ENCODE measurements at regions not wholly inside any gene's neighbourhood (a gene's known extent, or its start where the extent isn't known, plus 50 kb on each side); places are given as distances from the start of the nearest gene placed in this dataset.

DNA sequence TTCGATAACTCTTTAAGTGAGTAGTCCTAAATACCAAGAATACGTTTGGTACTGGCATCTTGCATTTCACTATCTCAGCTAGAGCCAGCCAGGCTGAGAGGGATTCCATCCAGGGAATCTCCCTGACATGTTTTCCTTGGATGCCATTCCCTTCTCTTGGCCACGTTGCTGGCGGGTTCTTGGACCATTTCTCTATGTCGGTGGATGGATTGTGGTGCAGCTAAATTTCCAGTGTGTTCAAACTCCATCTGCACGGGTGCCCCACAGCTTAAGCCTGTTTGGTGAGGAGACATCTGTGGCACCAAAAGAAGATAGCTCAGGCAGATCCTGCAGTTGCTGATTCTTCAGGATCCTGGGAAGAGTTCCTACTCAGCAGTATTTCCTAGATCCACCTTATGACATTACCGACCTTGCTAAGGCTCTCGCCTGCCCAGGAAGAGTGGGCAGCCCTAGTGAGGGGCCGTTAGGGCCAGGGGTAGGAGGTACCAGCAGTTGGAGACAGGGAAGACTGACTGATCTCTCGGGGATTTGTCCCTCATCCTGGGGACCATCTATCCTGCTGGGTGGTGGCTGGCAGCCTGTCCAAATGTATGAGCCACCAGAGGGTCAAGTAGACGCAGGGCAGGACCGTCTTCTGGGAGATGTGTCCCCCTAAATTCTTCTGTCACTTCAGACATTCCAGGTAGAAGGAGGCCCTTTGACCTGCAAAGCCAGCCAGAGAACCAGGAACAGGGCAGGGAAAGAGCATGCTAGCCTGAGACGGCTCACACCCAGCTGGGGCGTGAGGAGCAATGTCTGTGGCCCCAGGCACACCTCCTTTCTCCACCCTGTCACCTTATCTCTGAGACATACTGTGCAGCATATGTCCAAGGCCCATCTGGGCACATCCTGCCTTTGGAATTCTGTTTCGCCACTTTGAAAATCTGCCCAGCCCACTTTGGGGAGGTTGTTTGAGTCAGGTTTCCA, 72.6 kb upstream of the CAPRIN2 start:
- no peak for DNase-seq (ENCODE audit: low spot score)

DNA sequence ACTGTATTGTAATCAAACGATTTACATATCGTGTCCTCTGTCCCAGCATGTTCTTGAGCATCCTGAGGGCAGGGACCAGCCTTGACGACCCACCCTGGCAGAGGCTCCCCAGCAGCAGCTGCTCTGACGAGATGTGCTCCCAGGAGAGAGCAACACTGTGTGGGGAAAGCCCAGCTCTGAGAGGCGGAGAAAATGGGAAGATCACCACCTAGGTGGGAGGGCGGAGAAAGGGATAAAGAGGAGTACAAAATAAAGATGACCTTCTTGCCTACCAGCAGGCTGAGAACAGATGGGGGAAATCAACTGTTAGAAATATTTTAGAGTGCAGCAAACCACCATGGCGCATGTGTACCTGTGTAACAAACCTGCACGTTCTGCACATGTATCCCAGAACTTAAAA, 71.5 kb upstream of the CAPRIN2 start:
- no peak for DNase-seq (ENCODE audit: low spot score)

- DNase-seq (ENCODE audit: low spot score): no peak
Measured at GRCh38 chr12:30825341-30825740, 70.6 kb upstream of the CAPRIN2 start.

DNA sequence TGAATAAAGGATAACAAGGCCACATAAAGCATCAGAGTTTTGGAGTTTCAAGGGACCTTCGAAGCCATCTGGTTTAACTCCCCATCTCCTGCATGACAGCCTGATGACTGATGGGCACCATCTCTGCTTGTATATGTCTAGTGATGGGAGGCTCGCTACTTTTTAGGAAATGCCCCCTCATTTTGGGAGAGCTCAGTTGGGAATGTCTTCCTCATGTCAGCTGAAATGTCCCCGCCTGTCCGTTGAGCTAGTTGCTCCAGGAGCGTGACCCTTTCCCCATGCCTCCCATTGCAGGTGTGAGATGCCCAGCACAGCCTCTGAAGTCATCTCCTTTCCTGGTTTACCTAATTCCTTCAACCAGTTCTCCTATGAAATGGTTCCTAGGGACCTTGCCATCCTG, 69.6 kb upstream of the CAPRIN2 start:
- no peak for DNase-seq (ENCODE audit: low spot score)

- DNase-seq (ENCODE audit: low spot score): no peak
Measured at GRCh38 chr12:30823764-30824163, 69.0 kb upstream of the CAPRIN2 start.

DNA sequence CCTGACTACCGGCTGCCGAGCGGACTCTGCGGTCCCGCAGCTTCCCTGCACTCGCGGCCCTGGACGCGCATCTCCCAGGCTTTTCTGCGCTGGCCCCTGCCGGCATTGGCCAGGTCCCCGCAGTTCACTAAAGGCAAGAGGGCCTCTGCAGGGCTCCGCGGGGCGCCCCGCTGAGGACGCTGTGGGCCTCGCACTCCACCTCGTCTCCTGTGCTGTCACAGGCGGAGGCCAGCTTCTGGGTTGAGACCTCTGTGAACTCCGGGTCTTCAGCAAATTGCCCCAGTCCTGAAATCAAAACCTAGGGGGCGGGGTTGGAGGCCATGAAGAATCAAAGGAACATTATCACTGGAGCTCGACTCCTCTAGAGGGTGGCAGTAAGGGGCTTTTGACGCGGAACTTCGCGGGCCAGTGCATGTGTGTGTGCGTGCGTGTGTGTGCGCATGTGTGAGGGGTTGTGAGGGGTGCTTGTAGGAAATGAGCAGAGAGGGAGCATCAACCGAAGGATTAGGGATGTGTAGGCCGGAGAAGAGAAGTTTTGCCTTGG, 68.5 kb upstream of the CAPRIN2 start:
- DNase-seq (ENCODE audit: low spot score): peak; percentile 8

DNA sequence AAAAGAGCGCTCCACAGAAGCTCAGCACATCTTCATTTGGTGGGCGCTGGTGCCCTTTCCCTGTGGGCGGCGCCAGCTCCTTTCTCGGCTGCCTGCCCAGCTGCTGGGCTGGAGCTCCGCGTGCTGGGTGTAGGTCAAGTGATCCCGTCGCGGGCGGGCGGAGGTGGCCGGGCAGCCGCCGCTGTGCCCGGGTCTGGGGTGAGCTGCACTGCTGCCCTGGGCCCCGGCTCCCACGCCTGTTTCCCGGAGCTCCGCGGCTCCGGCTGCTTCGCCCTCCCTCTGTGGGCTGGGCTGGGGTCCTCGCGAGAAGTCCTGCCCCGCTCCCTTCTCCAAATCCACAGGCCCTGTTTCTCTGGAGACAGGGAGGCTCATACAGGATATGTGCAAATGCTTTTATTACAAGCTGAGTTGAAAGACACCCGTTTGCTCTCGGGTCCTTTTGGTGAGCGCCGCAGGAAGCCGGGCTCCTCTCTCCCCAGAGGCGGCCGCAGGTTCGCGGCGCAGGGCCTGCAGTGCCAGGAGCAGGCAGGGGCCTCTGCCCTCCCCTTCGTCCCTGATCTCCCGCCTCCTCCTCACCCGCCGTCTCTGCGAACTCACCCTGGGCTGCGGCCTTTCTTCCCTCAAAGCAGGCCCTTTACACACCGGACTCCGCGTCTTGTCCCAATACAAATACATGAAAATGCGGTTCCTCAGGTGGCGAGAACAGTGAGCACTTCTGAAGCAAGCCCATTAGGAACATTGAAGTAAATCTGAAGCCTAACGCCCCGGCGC, 67.8 kb upstream of the CAPRIN2 start:
- DNase-seq (ENCODE audit: low spot score): peak; percentile 1

DNA sequence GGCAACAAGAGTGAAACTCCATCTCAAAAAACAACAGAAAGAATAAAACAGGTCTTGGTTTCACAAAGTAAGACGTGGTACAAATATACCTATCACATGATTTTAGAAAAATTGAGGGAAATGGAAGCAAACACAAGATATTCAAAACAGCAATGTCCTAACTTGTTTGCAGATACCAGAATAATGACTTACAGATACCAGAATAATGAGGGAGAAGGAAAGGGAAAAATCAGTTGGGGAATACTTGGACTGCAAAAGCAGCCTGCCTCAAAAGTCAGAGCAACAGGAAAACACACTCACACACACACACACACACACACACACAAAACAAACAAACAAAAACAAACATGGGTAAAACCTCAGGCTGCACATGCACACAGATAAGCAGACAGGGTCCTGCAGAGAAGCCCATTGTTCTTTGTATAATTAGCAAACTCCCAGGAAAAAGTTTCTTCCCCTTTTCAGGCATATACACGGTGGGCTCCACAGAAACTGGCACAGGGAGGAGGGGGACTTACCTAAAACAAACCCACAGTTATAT, 65.7 kb upstream of the CAPRIN2 start:
- DNase-seq (ENCODE audit: low spot score): no peak

DNA sequence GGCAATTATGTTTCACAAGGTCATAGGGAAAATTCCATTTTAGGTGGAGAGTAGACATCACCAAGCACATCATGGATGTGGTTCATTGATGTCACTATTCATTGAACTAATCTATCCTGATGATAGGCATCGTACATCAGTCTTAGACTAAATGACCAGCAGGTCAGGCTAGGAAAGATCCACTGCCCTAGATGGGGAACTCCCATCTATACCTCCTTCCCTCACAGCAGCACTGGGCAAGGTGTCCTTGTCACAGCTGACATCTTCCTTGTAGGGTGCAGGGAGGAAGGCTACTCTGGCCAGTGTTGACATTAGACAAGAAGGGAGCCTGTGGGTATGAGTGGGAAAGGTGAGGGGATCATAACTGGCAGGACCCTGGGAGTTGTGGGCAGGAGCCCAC, 63.8 kb upstream of the CAPRIN2 start:
- no peak for DNase-seq (ENCODE audit: low spot score)

GRCh38 chr12:30816742-30817465, 62.2 kb upstream of the CAPRIN2 start:
- DNase-seq (ENCODE audit: low spot score): no peak

GRCh38 chr12:30814295-30814655, 59.5 kb upstream of the CAPRIN2 start:
- no peak for DNase-seq (ENCODE audit: low spot score)

- no peak for DNase-seq (ENCODE audit: low spot score)
Measured at GRCh38 chr12:30813525-30814294, 59.0 kb upstream of the CAPRIN2 start.

DNA sequence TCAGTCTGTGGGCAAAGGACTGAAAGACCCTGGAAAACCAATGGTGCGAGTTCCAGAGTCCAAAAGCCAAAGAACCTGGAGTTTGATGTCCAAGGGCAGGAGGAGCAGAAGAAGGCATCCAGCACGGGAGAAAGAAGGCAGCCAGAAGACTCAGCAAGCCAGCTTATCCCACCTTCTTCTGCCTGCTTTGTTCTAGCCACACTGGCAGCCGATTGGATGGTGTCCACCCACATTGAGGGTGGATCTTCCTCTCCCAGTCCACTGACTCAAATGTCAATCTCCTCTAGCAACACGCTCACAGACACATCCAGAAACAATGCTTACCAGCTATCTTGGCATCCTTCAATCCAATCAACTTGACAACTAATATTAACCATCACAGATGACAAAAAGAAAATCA, 57.2 kb upstream of the CAPRIN2 start:
- DNase-seq (ENCODE audit: low spot score): no peak

DNA sequence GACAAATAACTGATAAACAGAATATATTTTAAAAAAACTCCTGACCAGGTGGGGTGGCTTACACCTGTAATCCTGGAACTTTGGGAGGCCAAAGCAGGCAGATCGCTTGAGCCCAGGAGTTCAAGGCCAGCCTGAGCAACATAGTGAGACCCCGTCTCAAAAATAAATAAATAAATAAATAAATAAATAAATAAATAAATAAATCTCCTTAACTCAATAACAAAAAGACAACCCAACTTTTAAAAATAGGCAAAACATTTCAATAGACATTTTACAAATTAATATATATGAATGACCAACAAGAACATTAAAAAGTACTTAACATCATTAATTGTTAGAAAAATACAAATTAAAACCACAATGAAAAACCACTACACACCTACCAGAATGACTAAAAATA, 56.2 kb upstream of the CAPRIN2 start:
- DNase-seq (ENCODE audit: low spot score): no peak

- DNase-seq (ENCODE audit: low spot score): no peak
Measured at GRCh38 chr12:30807695-30808034, 52.9 kb upstream of the CAPRIN2 start.

- peak; percentile 61 for DNase-seq (ENCODE audit: low spot score)
Measured at GRCh38 chr12:30806989-30807694, 52.4 kb upstream of the CAPRIN2 start.

- DNase-seq (ENCODE audit: low spot score): no peak
Measured at GRCh38 chr12:30805959-30806358, 51.2 kb upstream of the CAPRIN2 start.
